IPS-20b (cell line): ENCODE measurements at regions not wholly inside any gene's neighbourhood (a gene's known extent, or its start where the extent isn't known, plus 50 kb on each side); places are given as distances from the start of the nearest gene placed in this dataset.

Source experiments
- H3K27ac ChIP-seq: one replicate; pipeline ENCODE4 v1.5.1; 2013; ENCODE audit warnings: low read length
- H3K27me3 ChIP-seq: 2 replicates; pipeline ENCODE4 v1.6.1; 2013; ENCODE audit warnings: mild to moderate bottlenecking, low read length, inconsistent platforms; ENCODE audit not compliant: insufficient read depth
- H3K36me3 ChIP-seq: 2 replicates; pipeline ENCODE4 v1.6.1; 2013; ENCODE audit warnings: low read depth, mild to moderate bottlenecking, inconsistent platforms, low read length, moderate library complexity; ENCODE audit not compliant: insufficient read depth
- H3K4me1 ChIP-seq: 2 replicates; pipeline ENCODE4 v1.6.1; 2013; ENCODE audit warnings: mild to moderate bottlenecking, control low read depth, inconsistent platforms, low read length, moderate library complexity; ENCODE audit not compliant: insufficient read depth
- H3K4me3 ChIP-seq: 2 replicates; pipeline ENCODE4 v1.5.1; 2013; ENCODE audit warnings: mild to moderate bottlenecking, low read length, inconsistent platforms
- H3K9ac ChIP-seq: 2 replicates; pipeline ENCODE4 v1.6.1; 2013; ENCODE audit warnings: low read depth, mild to moderate bottlenecking, inconsistent platforms, low read length, moderate library complexity
- H3K9me3 ChIP-seq: 2 replicates; pipeline ENCODE4 v1.6.1; 2013; ENCODE audit warnings: mild to moderate bottlenecking, low read depth, low read length, inconsistent platforms; ENCODE audit not compliant: insufficient read depth

- H3K9ac ChIP-seq = no peak overlapping the region
- no peak overlapping the region for H3K4me3 ChIP-seq
- no peak overlapping the region for H3K27ac ChIP-seq
- H3K9me3 ChIP-seq = no peaks in the 10 kb centered on the region
- peaks cover 9% of the 10 kb centered on the region; the same call in 1 of the 2 replicates for H3K4me1 ChIP-seq
- no peaks in the 10 kb centered on the region for H3K27me3 ChIP-seq
- no peaks in the 10 kb centered on the region for H3K36me3 ChIP-seq
Measured at GRCh38 chr7:109256762-109257560, 687.3 kb downstream of the DNAJB9 start.

GRCh38 chr7:109259151-109259550, 689.5 kb downstream of the DNAJB9 start:
- no peak overlapping the region for H3K9ac ChIP-seq
- H3K4me3 ChIP-seq = no peak overlapping the region
- no peaks in the 10 kb centered on the region for H3K27me3 ChIP-seq
- peaks cover 9% of the 10 kb centered on the region; the same call in 1 of the 2 replicates for H3K4me1 ChIP-seq
- H3K9me3 ChIP-seq = no peaks in the 10 kb centered on the region
- no peak overlapping the region for H3K27ac ChIP-seq
- no peaks in the 10 kb centered on the region for H3K36me3 ChIP-seq

DNA sequence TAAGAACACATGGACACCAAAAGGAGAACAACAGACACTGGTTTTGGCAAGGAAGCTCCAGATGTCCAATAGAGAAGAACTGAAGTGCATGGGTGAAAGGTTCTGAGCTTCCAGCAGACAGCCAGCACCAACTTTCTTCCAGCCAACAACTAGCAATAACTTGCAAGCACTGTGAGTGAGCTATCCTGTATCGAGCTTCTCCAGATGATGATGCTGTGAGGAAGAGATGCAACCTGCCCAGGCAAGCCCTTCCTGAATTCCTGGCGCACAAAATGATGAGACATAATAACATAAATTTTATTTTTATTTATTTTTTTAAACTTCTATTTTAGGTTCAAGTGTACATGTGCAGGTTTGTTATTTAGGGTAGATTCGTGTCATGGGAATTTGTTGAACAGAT, 692.1 kb downstream of the DNAJB9 start:
- H3K4me1 ChIP-seq = peaks cover 9% of the 10 kb centered on the region; the same call in 1 of the 2 replicates
- no peak overlapping the region for H3K4me3 ChIP-seq
- H3K36me3 ChIP-seq = no peaks in the 10 kb centered on the region
- no peak overlapping the region for H3K27ac ChIP-seq
- no peak overlapping the region for H3K9ac ChIP-seq
- no peaks in the 10 kb centered on the region for H3K9me3 ChIP-seq
- no peaks in the 10 kb centered on the region for H3K27me3 ChIP-seq

GRCh38 chr7:109266610-109267009, 696.9 kb downstream of the DNAJB9 start:
- Histone ChIP-seq H3K4me1 (no peaks in the 10 kb centered on the region), H3K27me3 (no peaks in the 10 kb centered on the region), H3K4me3 (no peak overlapping the region), H3K36me3 (no peaks in the 10 kb centered on the region), H3K9ac (no peak overlapping the region), H3K27ac (no peak overlapping the region), H3K9me3 (no peaks in the 10 kb centered on the region; the same call in 1 of the 2 replicates)

GRCh38 chr7:109276348-109276747, 706.7 kb downstream of the DNAJB9 start:
- no peaks in the 10 kb centered on the region for H3K4me1 ChIP-seq
- H3K27ac ChIP-seq = no peak overlapping the region
- H3K4me3 ChIP-seq = no peak overlapping the region
- no peaks in the 10 kb centered on the region for H3K27me3 ChIP-seq
- no peak overlapping the region for H3K9ac ChIP-seq
- H3K9me3 ChIP-seq = no peaks in the 10 kb centered on the region
- H3K36me3 ChIP-seq = no peaks in the 10 kb centered on the region

- Histone ChIP-seq H3K36me3 (no peaks in the 10 kb centered on the region), H3K4me1 (no peaks in the 10 kb centered on the region), H3K9me3 (peaks cover 5% of the 10 kb centered on the region; the same call in 1 of the 2 replicates), H3K4me3 (no peak overlapping the region), H3K27ac (no peak overlapping the region), H3K9ac (no peak overlapping the region), H3K27me3 (no peaks in the 10 kb centered on the region)
Measured at GRCh38 chr7:109282726-109283125, 713.1 kb downstream of the DNAJB9 start.

- Histone ChIP-seq H3K27ac (no peak overlapping the region), H3K4me3 (no peak overlapping the region), H3K27me3 (no peaks in the 10 kb centered on the region), H3K9ac (no peak overlapping the region), H3K9me3 (peaks cover 5% of the 10 kb centered on the region; the same call in 1 of the 2 replicates), H3K36me3 (no peaks in the 10 kb centered on the region), H3K4me1 (no peaks in the 10 kb centered on the region)
Measured at GRCh38 chr7:109284943-109285342, 715.3 kb downstream of the DNAJB9 start.

- no peak overlapping the region for H3K4me3 ChIP-seq
- no peaks in the 10 kb centered on the region for H3K4me1 ChIP-seq
- no peaks in the 10 kb centered on the region for H3K27me3 ChIP-seq
- H3K27ac ChIP-seq = no peak overlapping the region
- no peaks in the 10 kb centered on the region for H3K9me3 ChIP-seq
- H3K9ac ChIP-seq = no peak overlapping the region
- no peaks in the 10 kb centered on the region for H3K36me3 ChIP-seq
Measured at GRCh38 chr7:109295158-109295557, 725.5 kb downstream of the DNAJB9 start.

- no peak overlapping the region for H3K27ac ChIP-seq
- H3K36me3 ChIP-seq = no peaks in the 10 kb centered on the region
- H3K4me3 ChIP-seq = no peak overlapping the region
- no peak overlapping the region for H3K9ac ChIP-seq
- no peaks in the 10 kb centered on the region; the same call in 1 of the 2 replicates for H3K9me3 ChIP-seq
- H3K27me3 ChIP-seq = no peaks in the 10 kb centered on the region
- no peaks in the 10 kb centered on the region for H3K4me1 ChIP-seq
Measured at GRCh38 chr7:109308816-109309215, 739.1 kb downstream of the DNAJB9 start.

- Histone ChIP-seq H3K4me3 (no peak overlapping the region), H3K27ac (no peak overlapping the region), H3K4me1 (no peaks in the 10 kb centered on the region), H3K9me3 (no peaks in the 10 kb centered on the region; the same call in 1 of the 2 replicates), H3K36me3 (no peaks in the 10 kb centered on the region), H3K9ac (no peak overlapping the region), H3K27me3 (no peaks in the 10 kb centered on the region)
Measured at GRCh38 chr7:109309790-109310189, 740.1 kb downstream of the DNAJB9 start.

GRCh38 chr7:109318136-109318535, 748.5 kb downstream of the DNAJB9 start:
- H3K9ac ChIP-seq = no peak overlapping the region
- H3K27ac ChIP-seq = no peak overlapping the region
- no peaks in the 10 kb centered on the region for H3K27me3 ChIP-seq
- no peaks in the 10 kb centered on the region for H3K4me1 ChIP-seq
- no peaks in the 10 kb centered on the region for H3K36me3 ChIP-seq
- H3K9me3 ChIP-seq = no peaks in the 10 kb centered on the region
- no peak overlapping the region for H3K4me3 ChIP-seq

DNA sequence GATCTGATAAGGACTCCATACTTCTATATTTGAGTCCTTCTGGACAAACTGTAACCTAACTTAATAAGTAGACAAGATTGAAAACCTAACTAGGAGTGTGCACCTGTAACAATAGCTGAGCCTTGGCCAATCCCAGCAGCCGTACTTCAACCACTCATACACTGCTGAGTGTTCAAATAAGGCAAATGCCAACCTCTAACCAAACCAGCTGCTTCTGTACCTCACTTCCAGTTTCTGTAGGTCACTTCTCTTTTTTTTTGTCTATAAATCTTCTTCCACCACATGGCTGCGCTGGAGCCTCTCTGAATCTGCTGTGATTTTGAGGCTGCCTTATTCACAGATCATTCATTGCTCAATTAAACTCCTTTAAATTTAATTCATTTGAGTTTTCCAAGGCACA, 753.2 kb downstream of the DNAJB9 start:
- H3K27ac ChIP-seq = no peak overlapping the region
- no peak overlapping the region for H3K9ac ChIP-seq
- no peaks in the 10 kb centered on the region for H3K36me3 ChIP-seq
- H3K4me1 ChIP-seq = no peaks in the 10 kb centered on the region
- H3K27me3 ChIP-seq = no peaks in the 10 kb centered on the region
- no peak overlapping the region for H3K4me3 ChIP-seq
- no peaks in the 10 kb centered on the region for H3K9me3 ChIP-seq
